H1 (cell line): ENCODE measurements at regions not wholly inside any gene's neighbourhood (a gene's known extent, or its start where the extent isn't known, plus 50 kb on each side); places are given as distances from the start of the nearest gene placed in this dataset.

ENCODE experiments used
- CTCF ChIA-PET: fragments of 300-600 bp; sonication (Branson Sonifier 250); formaldehyde crosslinking; loops from one replicate; lab custom pipeline; 2021; ENCODE audit not compliant: partially characterized antibody; lab: Charles Lee
- POLR2A ChIA-PET: fragments of 300-600 bp; sonication (Branson Sonifier 250); formaldehyde crosslinking; loops from one replicate; lab custom pipeline; 2021; ENCODE audit warnings: inconsistent platforms; ENCODE audit not compliant: partially characterized antibody; lab: Charles Lee
- DNase-seq, 2 experiments: peaks; one replicate each; pipeline versions ENCODE4 v3.0.0 to v3.0.0-alpha.2; 2010 to 2022; ENCODE audit warnings: low spot score in 2 of 2, low read depth in 1 of 2, mixed read lengths in 1 of 2
- FAIRE-seq: peaks from 2 replicates; lab custom pipeline; 2011; peaks lifted over from hg19 to GRCh38; lab: Jason Lieb, UNC
- H2AFZ ChIP-seq: 2 replicates; pipeline ENCODE4 v1.8.1; 2012; ENCODE audit warnings: low read length, inconsistent platforms
- H2AK5ac ChIP-seq: 2 replicates; pipeline ENCODE4 v1.6.1; 2013; ENCODE audit warnings: low read depth, low read length
- H2BK120ac ChIP-seq: replicated peaks from 2 replicates; pipeline ENCODE3; 2013; ENCODE audit warnings: low read depth, low read length, inconsistent platforms
- H2BK12ac ChIP-seq: 2 replicates; pipeline ENCODE4 v1.6.1; 2013; ENCODE audit warnings: low read depth, low read length
- H2BK15ac ChIP-seq: 2 replicates; pipeline ENCODE4 v1.6.1; 2013; ENCODE audit warnings: low read length
- H2BK20ac ChIP-seq: 2 replicates; pipeline ENCODE4 v1.6.1; 2013; ENCODE audit warnings: low read length
- H2BK5ac ChIP-seq: 2 replicates; pipeline ENCODE4 v1.6.1; 2013; ENCODE audit warnings: low read depth, low read length
- H3K14ac ChIP-seq: 2 replicates; pipeline ENCODE4 v1.6.1; 2013; ENCODE audit warnings: inconsistent platforms; ENCODE audit not compliant: insufficient read length
- H3K18ac ChIP-seq: 2 replicates; pipeline ENCODE4 v1.6.1; 2013; ENCODE audit warnings: low read length; ENCODE audit errors: extremely low read depth
- H3K23ac ChIP-seq: 2 replicates; pipeline ENCODE4 v1.6.1; 2013; ENCODE audit warnings: inconsistent platforms; ENCODE audit not compliant: insufficient read length
- H3K23me2 ChIP-seq: 2 replicates; pipeline ENCODE4 v1.6.1; 2013; ENCODE audit warnings: low read depth, low read length
- H3K27ac ChIP-seq: 2 replicates; pipeline ENCODE4 v1.6.1; 2011; ENCODE audit warnings: low read depth, low read length, inconsistent platforms
- H3K27me3 ChIP-seq, 4 experiments: replicated peaks in 1 of 4; 1 replicate in 1 of 4; 2 replicates in 3 of 4; pipeline versions ENCODE4 v1.6.1 to v1.8.1; 2011 to 2013; ENCODE audit warnings: low read length in 3 of 4, mild to moderate bottlenecking in 3 of 4, inconsistent platforms in 2 of 4, mixed read lengths in 2 of 4, moderate library complexity in 1 of 4; ENCODE audit not compliant: control insufficient read depth in 3 of 4, insufficient read depth in 3 of 4; ENCODE audit errors: extremely low read depth in 1 of 4
- H3K36me3 ChIP-seq, 4 experiments: 2 replicates each; pipeline versions ENCODE4 v1.6.1 to v1.8.1; 2011 to 2013; ENCODE audit warnings: mild to moderate bottlenecking in 4 of 4, low read length in 3 of 4, moderate library complexity in 2 of 4, control low read depth in 1 of 4, inconsistent platforms in 1 of 4; ENCODE audit not compliant: insufficient read depth in 4 of 4, control insufficient read depth in 2 of 4
- H3K4ac ChIP-seq: replicated peaks from 2 replicates; pipeline ENCODE3; 2013; ENCODE audit warnings: low read length, low read depth, mixed read lengths, inconsistent platforms; ENCODE audit not compliant: insufficient read length
- H3K4me1 ChIP-seq, 4 experiments: replicated peaks in 1 of 4; 1 replicate in 1 of 4; 2 replicates in 3 of 4; pipeline versions ENCODE4 v1.6.1 to v1.8.1; 2011 to 2013; ENCODE audit warnings: low read length in 3 of 4, inconsistent platforms in 2 of 4, mixed read lengths in 1 of 4; ENCODE audit not compliant: insufficient read depth in 4 of 4, control insufficient read depth in 3 of 4
- H3K4me2 ChIP-seq, 2 experiments: 2 replicates each; pipeline versions ENCODE4 v1.6.1 to v1.8.1; 2011 to 2013; ENCODE audit warnings: low read depth in 2 of 2, low read length in 2 of 2, control low read depth in 1 of 2, inconsistent platforms in 1 of 2, mild to moderate bottlenecking in 1 of 2; ENCODE audit not compliant: insufficient read depth in 1 of 2
- H3K4me3 ChIP-seq, 4 experiments: fragments of 200-600, 300-600 bp in 1 of 4; sonication (generic), shearing (Covaris generic), sonication (Bioruptor Twin) in 1 of 4; 2 replicates each; pipeline versions ENCODE4 v1.5.1 to v1.8.1; 2011 to 2016; ENCODE audit warnings: low read length in 4 of 4, low read depth in 3 of 4, control low read depth in 2 of 4, inconsistent platforms in 2 of 4, mild to moderate bottlenecking in 2 of 4, mixed read lengths in 1 of 4, moderate library complexity in 1 of 4; ENCODE audit not compliant: insufficient read depth in 2 of 4; ENCODE audit errors: extremely low read depth in 1 of 4
- H3K56ac ChIP-seq: replicated peaks from 2 replicates; pipeline ENCODE3; 2013; ENCODE audit warnings: low read depth, mild to moderate bottlenecking, mixed read lengths, low read length, inconsistent platforms; ENCODE audit not compliant: insufficient read length
- H3K79me1 ChIP-seq: 2 replicates; pipeline ENCODE4 v1.6.1; 2013; ENCODE audit warnings: low read depth, low read length, control low read depth
- H3K79me2 ChIP-seq, 2 experiments: 2 replicates each; pipeline versions ENCODE4 v1.6.1 to v1.8.1; 2012 to 2013; ENCODE audit warnings: low read length in 2 of 2, mild to moderate bottlenecking in 2 of 2, inconsistent platforms in 1 of 2; ENCODE audit not compliant: insufficient read depth in 2 of 2, control insufficient read depth in 1 of 2
- H3K9ac ChIP-seq, 4 experiments: replicated peaks in 1 of 4; 1 replicate in 1 of 4; 2 replicates in 3 of 4; pipeline versions ENCODE4 v1.6.1 to v1.8.1; 2011 to 2013; ENCODE audit warnings: low read depth in 3 of 4, low read length in 3 of 4, control low read depth in 2 of 4, mild to moderate bottlenecking in 2 of 4, moderate library complexity in 2 of 4, inconsistent platforms in 1 of 4; ENCODE audit errors: extremely low read depth in 1 of 4
- H3K9me3 ChIP-seq, 2 experiments: 2 replicates each; pipeline versions ENCODE4 v1.6.1 to v1.8.1; 2012 to 2013; ENCODE audit warnings: mild to moderate bottlenecking in 2 of 2, moderate library complexity in 2 of 2, control low read depth in 1 of 2, inconsistent platforms in 1 of 2, low read depth in 1 of 2, low read length in 1 of 2, mixed read lengths in 1 of 2; ENCODE audit not compliant: insufficient read depth in 2 of 2
- H4K20me1 ChIP-seq, 2 experiments: replicated peaks in 1 of 2; 2 replicates each; pipeline versions ENCODE3 to v1.8.1; 2011 to 2013; ENCODE audit warnings: inconsistent platforms in 2 of 2, low read length in 2 of 2, mild to moderate bottlenecking in 1 of 2; ENCODE audit not compliant: insufficient read depth in 2 of 2, control insufficient read depth in 1 of 2
- H4K5ac ChIP-seq: 2 replicates; pipeline ENCODE4 v1.6.1; 2013; ENCODE audit warnings: low read length, low read depth, mixed read lengths, inconsistent platforms; ENCODE audit not compliant: insufficient read length
- H4K8ac ChIP-seq: 2 replicates; pipeline ENCODE4 v1.8.0; 2013; ENCODE audit warnings: mild to moderate bottlenecking, moderate library complexity, low read length, inconsistent platforms; ENCODE audit not compliant: insufficient read depth; ENCODE audit errors: extremely low read depth
- H4K91ac ChIP-seq: replicated peaks from 2 replicates; pipeline ENCODE3; 2013; ENCODE audit warnings: low read length, mixed read lengths, inconsistent platforms; ENCODE audit not compliant: insufficient read length
- BRCA1 ChIP-seq: IDR thresholded peaks from 2 replicates; pipeline ENCODE4 v1.6.1; 2012; ENCODE audit warnings: low read depth, low read length, improper control_type of control experiment
- CBX8 ChIP-seq: fragments of 300-800, 300-1000 bp; sonication (generic); IDR thresholded peaks from 2 replicates; pipeline ENCODE4 v1.7.1; 2016; ENCODE audit warnings: low read depth, low read length, borderline replicate concordance
- CTBP2 ChIP-seq: IDR thresholded peaks from 2 replicates; pipeline ENCODE4 v1.7.0; 2011; ENCODE audit warnings: borderline replicate concordance, mild to moderate bottlenecking, moderate library complexity, mixed read lengths, low read length; ENCODE audit not compliant: insufficient read depth, insufficient read length
- EZH2 ChIP-seq: fragments of 200-600 bp; sonication (generic); IDR thresholded peaks from 2 replicates; pipeline ENCODE4 v1.7.1; 2012; ENCODE audit warnings: low read depth, mild to moderate bottlenecking, moderate library complexity, low read length, inconsistent platforms; ENCODE audit not compliant: severe bottlenecking
- JUN ChIP-seq: IDR thresholded peaks from 2 replicates; pipeline ENCODE4 v1.6.1; 2011; ENCODE audit warnings: low read depth, mild to moderate bottlenecking, improper control_type of control experiment, low read length
- KDM1A ChIP-seq: fragments of 200-600, 300-600 bp; sonication (generic); IDR thresholded peaks from 2 replicates; pipeline ENCODE4 v1.7.1; 2016; ENCODE audit warnings: mild to moderate bottlenecking, low read length, borderline replicate concordance
- KDM4A ChIP-seq: IDR thresholded peaks from one replicate; pipeline ENCODE4 v1.7.1; 2012; ENCODE audit warnings: low read depth, mild to moderate bottlenecking, moderate library complexity, low read length, inconsistent platforms; ENCODE audit not compliant: severe bottlenecking
- RBBP5 ChIP-seq: IDR thresholded peaks from 2 replicates; pipeline ENCODE4 v1.7.1; 2012; ENCODE audit warnings: low read depth, mild to moderate bottlenecking, inconsistent platforms, low read length, moderate library complexity, borderline replicate concordance
- RFX5 ChIP-seq: IDR thresholded peaks from 2 replicates; pipeline ENCODE4 v1.6.1; 2011; ENCODE audit warnings: low read depth, low read length, improper control_type of control experiment, borderline replicate concordance
- SIRT6 ChIP-seq: IDR thresholded peaks from one replicate; pipeline ENCODE4 v1.7.1; 2012; ENCODE audit warnings: low read length, inconsistent platforms
- SP4 ChIP-seq: IDR thresholded peaks from 2 replicates; pipeline ENCODE4 v1.6.1; 2012; ENCODE audit warnings: low read length, inconsistent platforms
- SRF ChIP-seq: IDR thresholded peaks from 2 replicates; pipeline ENCODE4 v1.6.1; 2011; ENCODE audit warnings: mild to moderate bottlenecking, low read depth, low read length, moderate library complexity
- SUZ12 ChIP-seq: fragments of 200-600 bp; sonication (generic); IDR thresholded peaks from 2 replicates; pipeline ENCODE4 v1.6.1; 2012; ENCODE audit warnings: mild to moderate bottlenecking, inconsistent platforms, low read length, moderate library complexity, mixed read lengths
- WGBS, 2 experiments: shearing (Covaris generic) in 1 of 2; methylation state at CpG; one replicate each; pipeline versions ENCODE4 v1.1.6 to v1.1.7; 2013 to 2015; ENCODE audit warnings: low lambda C conversion rate in 2 of 2, mixed read lengths in 2 of 2, inconsistent platforms in 1 of 2, low coverage in 1 of 2, missing lambda C conversion rate in 1 of 2; ENCODE audit not compliant: insufficient replicate concordance in 2 of 2, insufficient coverage in 1 of 2, insufficient read length in 1 of 2; ENCODE audit errors: extremely low coverage in 1 of 2, missing lambda C conversion rate in 1 of 2; 5-methylcytosine and 5-hydroxymethylcytosine counted together
- TF ChIP-seq, protein P1 (sequence below): IDR thresholded peaks from 2 replicates; pipeline ENCODE4 v1.6.1; 2012; ENCODE audit warnings: inconsistent platforms

DNA sequence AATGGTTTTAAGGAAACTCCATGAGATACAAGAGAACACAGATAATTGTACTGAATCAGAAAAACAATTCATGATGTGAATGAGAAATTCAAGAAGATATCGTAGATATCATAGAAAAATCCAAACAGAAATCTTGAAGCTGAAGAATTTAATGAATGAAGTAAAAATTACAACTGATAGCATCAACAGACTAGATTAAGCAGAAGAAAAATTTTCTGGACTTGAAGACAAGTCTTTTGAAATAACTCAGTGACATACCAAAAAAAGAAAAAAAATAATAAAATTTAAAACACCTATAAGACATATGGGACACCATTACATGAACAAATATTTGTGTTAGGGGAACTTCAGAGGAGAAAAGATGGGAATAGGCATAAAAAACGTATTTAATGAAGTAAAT lies 122.8 kb upstream of the SYT10 start:
- no peak overlapping the region for H2BK20ac ChIP-seq
- peaks cover 0 to 8% of the 10 kb centered on the region in 2 experiments; a peak in 2 of 4 replicates for H3K9me3 ChIP-seq
- no peak overlapping the region for H3K4me3 ChIP-seq
- H2BK15ac ChIP-seq = no peak overlapping the region
- H3K79me1 ChIP-seq = no peaks in the 10 kb centered on the region
- peaks cover 0 to 2% (median 0%) of the 10 kb centered on the region in 4 experiments; a peak in 1 of 7 replicates for H3K4me1 ChIP-seq
- no peaks in the 10 kb centered on the region for H3K79me2 ChIP-seq
- CTCF ChIA-PET = no interaction called here
- H3K27ac ChIP-seq = no peak overlapping the region
- no peaks in the 10 kb centered on the region for H3K27me3 ChIP-seq
- DNase-seq (no peak), FAIRE-seq (no peak)
- no peak overlapping the region for H4K5ac ChIP-seq
- H2AFZ ChIP-seq = no peak overlapping the region
- 93% methylated on average over 2 of the region's 2 CpGs; no CpG with 5 or more reads in 1 of the 2 experiments for WGBS, 2 experiments
- H3K18ac ChIP-seq = no peak overlapping the region
- H2BK120ac ChIP-seq = no peak overlapping the region
- no peak overlapping the region for H3K9ac ChIP-seq
- H3K4me2 ChIP-seq = no peak overlapping the region
- H2AK5ac ChIP-seq = no peak overlapping the region
- POLR2A ChIA-PET = no interaction called here
- no peak overlapping the region for H3K14ac ChIP-seq
- no peaks in the 10 kb centered on the region for H3K36me3 ChIP-seq
- no peaks in the 10 kb centered on the region for H4K20me1 ChIP-seq
- no peak overlapping the region for H3K56ac ChIP-seq
- H2BK5ac ChIP-seq = no peak overlapping the region
- H4K91ac ChIP-seq = no peak overlapping the region
- no peak overlapping the region for H2BK12ac ChIP-seq
- H4K8ac ChIP-seq = no peak overlapping the region
- no peak overlapping the region for H3K4ac ChIP-seq
- no peak overlapping the region for H3K23ac ChIP-seq
- no peaks in the 10 kb centered on the region for H3K23me2 ChIP-seq
- no peak for TF ChIP-seq SRF
- no peak for TF ChIP-seq BRCA1
- no peak for TF ChIP-seq SIRT6
- TF ChIP-seq SUZ12 = no peak
- no peak for TF ChIP-seq CBX8
- no peak for TF ChIP-seq KDM4A
- no peak for TF ChIP-seq CTBP2
- TF ChIP-seq, protein P1, sequence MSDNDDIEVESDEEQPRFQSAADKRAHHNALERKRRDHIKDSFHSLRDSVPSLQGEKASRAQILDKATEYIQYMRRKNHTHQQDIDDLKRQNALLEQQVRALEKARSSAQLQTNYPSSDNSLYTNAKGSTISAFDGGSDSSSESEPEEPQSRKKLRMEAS = no peak
- no peak for TF ChIP-seq RBBP5
- no peak for TF ChIP-seq SP4
- no peak for TF ChIP-seq KDM1A
- TF ChIP-seq JUN = no peak
- TF ChIP-seq RFX5 = no peak
- TF ChIP-seq EZH2 = no peak
